OCI-LY3 (cell line): ENCODE measurements at regions not wholly inside any gene's neighbourhood (a gene's known extent, or its start where the extent isn't known, plus 50 kb on each side); places are given as distances from the start of the nearest gene placed in this dataset.
A peak's percentile ranks its signal among the peaks of the same experiment; 100 is the strongest.
"Not testable (repeated sequence)": the region's sequence is repeated elsewhere in the genome, so short reads cannot be mapped to it uniquely, and the experiment has no call there.

Experiments
- H2AFZ ChIP-seq: fragments of 200-600, 300-600 bp; shearing (Covaris generic); 2 replicates; pipeline ENCODE4 v1.6.0; 2014; ENCODE audit warnings: antibody characterized with exemption, low read depth, low read length
- H3K27ac ChIP-seq: fragments of 200-600, 300-600 bp; sonication (generic); 2 replicates; pipeline ENCODE4 v1.5.1; 2014; ENCODE audit warnings: mild to moderate bottlenecking, low read length, moderate library complexity, mixed read lengths
- H3K27me3 ChIP-seq: fragments of 200-600, 300-600 bp; sonication (generic); 2 replicates; pipeline ENCODE4 v1.6.1; 2014; ENCODE audit warnings: low read depth, low read length, mixed read lengths
- H3K36me3 ChIP-seq: fragments of 200-600, 300-600 bp; sonication (generic); replicated peaks from 2 replicates; pipeline ENCODE3; 2014; ENCODE audit warnings: low read depth, low read length, mixed read lengths
- H3K4me1 ChIP-seq: fragments of 300-600, 200-600 bp; sonication (generic); 2 replicates; pipeline ENCODE4 v1.6.1; 2014; ENCODE audit warnings: low read length, mixed read lengths
- H3K4me2 ChIP-seq: fragments of 200-600, 300-600 bp; sonication (generic); 2 replicates; pipeline ENCODE4 v1.6.1; 2014; ENCODE audit warnings: low read length, mixed read lengths
- H3K4me3 ChIP-seq: fragments of 300-600, 200-600 bp; sonication (generic); 2 replicates; pipeline ENCODE4 v1.5.1; 2014; ENCODE audit warnings: antibody characterized with exemption, mild to moderate bottlenecking, low read length, moderate library complexity
- H3K79me2 ChIP-seq: fragments of 300-600, 200-600 bp; shearing (Covaris generic); 2 replicates; pipeline ENCODE4 v1.6.1; 2014; ENCODE audit warnings: mild to moderate bottlenecking, low read length, mixed read lengths
- H3K9ac ChIP-seq: fragments of 300-600, 200-600 bp; shearing (Covaris generic); 2 replicates; pipeline ENCODE4 v1.6.0; 2014; ENCODE audit warnings: mild to moderate bottlenecking, low read length, moderate library complexity
- H3K9me3 ChIP-seq: fragments of 200-600, 300-600 bp; shearing (Covaris generic); 2 replicates; pipeline ENCODE4 v1.6.1; 2014; ENCODE audit warnings: low read length, mixed read lengths; ENCODE audit not compliant: insufficient read depth
- H4K20me1 ChIP-seq: fragments of 200-600, 300-600 bp; sonication (generic); 2 replicates; pipeline ENCODE4 v1.6.1; 2016; ENCODE audit warnings: low read length, mixed read lengths; ENCODE audit not compliant: insufficient read depth
- CTCF ChIP-seq: fragments of 200-600, 300-600 bp; sonication (generic); IDR thresholded peaks from 2 replicates; pipeline ENCODE4 v1.5.1; 2014; ENCODE audit warnings: antibody characterized with exemption, low read length, low read depth

DNA sequence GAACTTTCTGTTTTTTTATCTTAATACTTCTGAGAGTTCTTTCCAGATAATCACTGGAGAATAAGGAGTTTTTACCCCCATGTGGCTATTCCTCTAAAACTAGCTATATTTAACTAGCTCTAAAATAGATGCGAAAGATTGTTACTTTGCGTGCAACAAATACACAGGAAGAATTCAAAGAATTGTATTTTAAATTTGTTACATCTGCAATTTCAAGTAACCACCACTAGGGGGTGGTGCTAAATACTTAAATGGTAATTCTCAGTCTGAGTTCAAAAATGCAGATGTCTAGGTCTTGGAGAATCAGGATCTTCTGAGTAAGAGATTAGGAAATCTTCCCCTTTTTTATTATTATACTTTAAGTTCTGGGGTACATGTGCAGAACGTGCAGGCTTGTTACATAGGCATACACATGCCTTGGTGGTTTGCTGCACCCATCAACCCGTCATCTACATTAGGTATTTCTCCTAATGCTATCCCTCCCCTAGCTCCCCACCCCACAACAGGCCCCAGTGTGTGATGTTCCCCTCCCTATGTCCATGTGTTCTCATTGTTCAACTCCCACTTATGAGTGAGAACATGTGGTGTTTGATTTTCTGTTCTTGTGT lies 346.9 kb downstream of the GOLGA6L6 start:
- not testable (repeated sequence) for H3K79me2 ChIP-seq

GRCh38 chr15:20192982-20193929 lies 348.3 kb downstream of the GOLGA6L6 start:
- H3K27me3 ChIP-seq, H3K79me2 ChIP-seq, H3K36me3 ChIP-seq, H4K20me1 ChIP-seq, H3K9me3 ChIP-seq, H3K27ac ChIP-seq: not testable (repeated sequence)
- Histone ChIP-seq H2AFZ (peak overlapping the region; percentile 3; the same call in 1 of the 2 replicates), H3K9ac (peak overlapping the region; percentile 2; the same call in 1 of the 2 replicates), H3K4me3 (peak overlapping the region; percentile 34), H3K4me2 (peak overlapping the region; percentile 37), H3K4me1 (peaks cover 11% of the 10 kb centered on the region)
- TF ChIP-seq CTCF: peak; percentile 60

More for the DNA sequence above, 346.9 kb downstream of the GOLGA6L6 start:
- H3K4me1 ChIP-seq: peaks cover 11% of the 10 kb centered on the region
- peak overlapping the region; percentile 24; the same call in 1 of the 2 replicates for H3K4me2 ChIP-seq
- H3K4me3 ChIP-seq, H4K20me1 ChIP-seq, H3K27me3 ChIP-seq, H2AFZ ChIP-seq, H3K27ac ChIP-seq, H3K9ac ChIP-seq, H3K36me3 ChIP-seq, H3K9me3 ChIP-seq: not testable (repeated sequence)
- TF ChIP-seq CTCF: peak; percentile 32

DNA sequence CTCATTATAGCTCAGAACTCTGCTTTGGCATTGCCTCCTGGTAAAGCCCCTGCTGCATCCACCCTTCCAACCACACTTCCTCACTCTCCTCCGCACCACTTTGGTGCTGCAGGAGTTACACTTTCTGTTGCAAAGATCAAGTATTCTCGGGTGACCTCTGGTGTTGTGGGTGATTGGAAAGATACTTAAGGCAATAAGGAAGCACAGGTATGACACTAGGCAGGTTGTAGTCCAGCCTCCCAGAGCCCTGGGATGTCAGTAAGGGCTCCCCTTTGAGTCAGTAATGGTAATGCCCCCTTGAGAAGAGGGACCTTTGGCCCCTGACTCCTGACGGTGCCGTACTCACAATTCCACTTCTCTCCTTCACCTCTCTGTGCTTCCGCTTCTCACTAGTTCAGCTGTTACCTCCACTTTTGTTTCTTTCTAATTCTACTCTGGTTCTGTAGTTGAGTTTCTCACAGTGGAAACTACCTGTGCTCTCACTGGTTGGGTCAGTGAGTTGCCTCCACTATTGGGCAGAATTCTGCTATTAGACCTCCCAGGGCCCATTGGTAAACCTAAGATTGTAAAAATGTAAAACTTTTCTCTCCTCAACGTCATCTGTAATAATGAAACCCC lies 350.0 kb downstream of the GOLGA6L6 start:
- not testable (repeated sequence) for H4K20me1 ChIP-seq, H3K27ac ChIP-seq, H3K27me3 ChIP-seq, H3K79me2 ChIP-seq, H3K4me3 ChIP-seq, H2AFZ ChIP-seq, H3K36me3 ChIP-seq, H3K4me2 ChIP-seq, H3K9ac ChIP-seq, H3K9me3 ChIP-seq
- H3K4me1 ChIP-seq: peaks cover 11% of the 10 kb centered on the region

- H3K27ac ChIP-seq, H3K4me3 ChIP-seq, H2AFZ ChIP-seq, H3K27me3 ChIP-seq, H3K4me2 ChIP-seq, H3K4me1 ChIP-seq, H3K9me3 ChIP-seq, H4K20me1 ChIP-seq, H3K9ac ChIP-seq, H3K36me3 ChIP-seq, H3K79me2 ChIP-seq: not testable (repeated sequence)
Observed at GRCh38 chr15:20188611-20189010, 353.0 kb downstream of the GOLGA6L6 start.

- not testable (repeated sequence) for H3K27ac ChIP-seq, H3K79me2 ChIP-seq, H3K27me3 ChIP-seq, H3K4me2 ChIP-seq, H3K4me3 ChIP-seq, H3K4me1 ChIP-seq, H3K36me3 ChIP-seq, H4K20me1 ChIP-seq, H3K9me3 ChIP-seq, H2AFZ ChIP-seq, H3K9ac ChIP-seq
Observed at GRCh38 chr15:20187370-20188355, 353.9 kb downstream of the GOLGA6L6 start.

DNA sequence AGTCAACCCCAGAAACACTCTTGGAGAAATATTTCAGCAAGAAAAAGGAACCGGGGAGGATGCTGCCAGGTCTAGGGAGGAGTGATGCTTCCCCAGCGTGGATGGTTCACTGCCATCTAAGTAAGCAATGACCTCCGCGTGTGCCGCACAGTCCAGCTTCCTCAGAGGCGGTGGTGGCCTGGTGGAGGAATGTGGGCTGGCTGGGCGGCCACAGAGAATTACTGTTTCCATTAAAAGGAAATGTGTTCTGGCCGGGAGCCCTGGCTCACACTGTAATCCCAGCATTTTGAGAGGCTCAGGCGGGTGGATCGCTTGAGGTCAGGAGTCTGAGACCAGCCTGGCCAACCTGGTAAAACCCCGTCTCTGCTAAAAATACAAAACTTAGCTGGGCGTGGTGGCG lies 356.7 kb downstream of the GOLGA6L6 start:
- H3K4me2 ChIP-seq, H4K20me1 ChIP-seq, H3K79me2 ChIP-seq, H3K27ac ChIP-seq, H3K4me1 ChIP-seq, H2AFZ ChIP-seq, H3K9ac ChIP-seq, H3K4me3 ChIP-seq, H3K27me3 ChIP-seq, H3K36me3 ChIP-seq, H3K9me3 ChIP-seq: not testable (repeated sequence)

DNA sequence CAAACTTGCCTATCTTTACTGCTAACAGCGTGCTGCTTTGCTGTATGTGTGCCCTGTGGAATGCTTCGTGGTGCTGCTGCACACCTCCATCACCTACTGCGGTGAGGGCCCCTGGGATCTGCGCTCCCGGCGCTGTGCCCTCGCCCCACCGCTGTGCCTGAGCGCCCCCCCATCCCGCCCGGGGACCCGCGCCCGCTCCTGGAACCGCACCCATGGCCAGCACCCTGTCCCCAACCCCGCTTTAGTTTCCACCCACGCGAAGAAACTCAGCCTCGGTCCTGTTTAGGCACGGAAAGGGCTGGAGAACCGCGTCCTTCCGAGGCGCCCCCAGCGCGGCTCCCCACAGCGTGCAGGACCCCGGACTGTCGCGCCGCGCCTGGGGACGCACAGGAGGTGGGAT lies 373.4 kb downstream of the GOLGA6L6 start:
- H4K20me1 ChIP-seq, H3K4me3 ChIP-seq, H3K36me3 ChIP-seq, H3K27ac ChIP-seq, H3K79me2 ChIP-seq, H3K9ac ChIP-seq, H3K9me3 ChIP-seq, H3K27me3 ChIP-seq, H3K4me1 ChIP-seq, H3K4me2 ChIP-seq, H2AFZ ChIP-seq: not testable (repeated sequence)
